ENCODE measurements at regions not wholly inside any gene's neighbourhood (a gene's known extent, or its start where the extent isn't known, plus 50 kb on each side); places are given as distances from the start of the nearest gene placed in this dataset.
A peak's percentile ranks its signal among the peaks of the same experiment; 100 is the strongest.

DNA sequence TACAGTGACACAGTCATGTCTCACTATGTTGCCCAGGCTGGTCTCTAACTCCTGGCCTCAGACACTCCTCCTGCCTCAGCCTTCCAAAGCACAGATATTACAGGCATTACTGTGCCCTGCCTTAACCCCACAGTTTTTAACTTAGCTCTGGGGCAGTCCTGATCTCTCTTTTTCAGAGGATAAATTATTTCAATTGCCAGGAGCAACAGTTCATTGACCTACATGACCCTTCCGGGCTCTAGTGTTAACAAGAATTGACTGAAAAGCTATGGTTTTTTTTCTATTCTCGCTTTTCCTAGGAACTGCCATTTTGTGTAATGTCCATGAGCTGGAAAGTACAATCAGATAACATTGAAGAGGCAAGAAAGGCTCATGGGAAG, 92.8 kb downstream of the HNRNPLL start:
- no peak for DNase-seq

GRCh38 chr2:38509314-38509946, 93.3 kb downstream of the HNRNPLL start:
- DNase-seq = peak; percentile 72

DNA sequence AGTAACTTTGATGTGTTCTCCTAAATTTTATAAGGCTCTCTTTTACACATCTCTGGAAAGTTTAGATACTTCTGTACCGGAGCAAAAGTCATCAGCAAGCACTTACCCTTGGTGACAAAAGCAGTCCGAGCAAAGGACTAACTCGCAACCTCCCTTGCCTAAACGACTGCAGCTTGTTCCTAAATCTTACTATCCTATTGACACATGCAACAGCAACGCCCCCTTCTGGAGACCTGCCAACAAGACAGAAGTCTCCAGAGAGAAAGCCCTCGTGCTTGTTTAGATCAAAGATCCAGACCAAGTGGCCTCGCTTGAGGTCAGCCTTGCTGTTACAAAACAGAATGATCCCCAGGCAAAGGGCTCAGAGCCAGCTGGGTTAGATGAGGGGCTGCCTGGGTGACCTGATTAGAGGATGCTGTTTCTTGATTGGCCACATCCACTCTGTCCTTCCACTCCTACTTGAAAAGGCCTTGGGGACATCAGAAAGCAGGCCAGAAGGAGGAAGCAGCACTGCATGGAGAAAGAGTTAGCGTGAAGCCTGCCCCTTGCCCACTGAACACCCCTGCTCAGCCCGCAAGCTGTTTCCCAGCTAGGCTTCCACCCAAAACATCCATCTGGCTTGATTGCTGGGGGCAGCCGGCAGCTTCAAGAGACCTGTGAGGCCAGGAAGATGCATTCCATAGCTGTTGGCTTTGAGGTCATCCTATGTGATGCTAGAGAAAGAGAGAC, 94.3 kb downstream of the HNRNPLL start:
- peak; percentile 87 for DNase-seq

DNA sequence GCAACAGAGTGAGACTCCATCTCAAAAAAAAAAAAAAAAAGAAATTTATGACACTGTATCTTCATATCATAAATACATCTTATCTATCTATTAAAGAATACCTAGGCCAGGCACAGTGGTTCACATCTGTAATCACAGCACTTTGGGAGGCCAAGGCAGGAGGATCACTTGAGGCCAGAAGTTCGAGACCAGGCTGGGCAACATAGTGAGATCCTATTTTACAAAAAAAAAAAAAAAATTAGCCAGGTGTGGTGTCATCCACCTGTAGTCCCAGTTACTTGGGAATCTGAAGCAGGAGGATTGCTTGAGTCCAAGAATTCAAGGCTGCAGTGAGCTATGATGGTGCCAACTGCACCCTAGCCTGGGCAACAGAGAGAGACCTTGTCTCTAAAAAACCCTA, 95.0 kb downstream of the HNRNPLL start:
- no peak for DNase-seq

DNA sequence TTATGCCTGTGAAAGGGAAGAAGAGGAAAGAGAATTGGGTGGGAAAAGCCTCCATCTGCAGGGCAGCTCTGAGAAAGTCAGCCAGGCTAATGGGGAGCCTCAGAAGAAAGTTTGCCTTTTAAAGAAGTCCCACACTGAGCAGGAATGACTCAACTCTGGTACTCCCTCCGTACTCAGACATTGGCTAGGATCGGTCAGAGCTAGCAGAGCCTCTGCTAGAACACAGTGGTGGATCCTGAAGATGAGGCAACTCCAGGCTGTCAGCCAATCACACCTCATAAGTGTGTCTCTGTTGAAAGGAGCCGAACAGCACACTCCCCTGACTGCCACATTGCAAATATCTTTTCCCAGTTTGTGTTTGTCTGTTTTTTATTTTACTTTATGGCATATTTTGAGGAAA, 96.9 kb downstream of the HNRNPLL start:
- DNase-seq = no peak

DNA sequence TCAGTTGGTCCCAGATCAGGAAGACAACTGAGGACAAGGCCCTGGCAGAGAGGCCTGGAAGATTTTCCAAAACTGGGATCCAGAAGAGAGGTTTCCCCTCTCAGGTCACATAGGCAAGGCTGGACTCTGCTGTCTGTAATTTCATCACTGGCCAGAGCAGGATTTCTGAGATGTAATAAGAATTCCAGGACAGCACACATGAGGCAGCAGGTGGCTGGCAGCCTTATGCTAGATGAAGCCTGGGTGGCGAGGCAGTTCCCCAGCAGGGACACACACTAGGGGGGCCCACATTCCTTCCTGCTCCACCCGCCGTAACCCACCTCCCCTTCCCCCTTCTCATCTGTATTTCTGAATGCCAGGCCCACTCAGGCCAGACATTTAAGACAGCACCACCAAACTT, 98.6 kb downstream of the HNRNPLL start:
- DNase-seq = no peak

- DNase-seq = no peak
Measured at GRCh38 chr2:38502107-38502506, 100.6 kb downstream of the HNRNPLL start.

DNA sequence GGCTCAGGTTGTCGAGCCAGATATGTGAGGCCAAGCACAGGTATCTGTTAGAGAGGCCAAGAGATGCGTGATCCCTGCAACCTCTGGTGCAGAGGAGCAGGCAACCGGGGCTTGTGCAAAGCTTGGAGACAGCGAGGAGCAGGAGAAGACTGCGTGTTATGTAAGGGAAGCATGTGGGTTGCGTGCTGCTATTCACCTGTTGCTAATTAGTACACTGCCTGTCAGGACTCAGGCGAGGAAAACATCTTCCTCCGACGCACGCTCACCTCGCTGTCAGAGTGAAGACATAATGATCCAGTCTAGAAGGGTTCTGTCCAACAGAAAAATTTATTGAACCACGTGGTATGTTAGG, 102.5 kb downstream of the HNRNPLL start:
- DNase-seq = no peak

GRCh38 chr2:38499548-38500282, 103.0 kb downstream of the HNRNPLL start:
- peak; percentile 67 for DNase-seq

DNA sequence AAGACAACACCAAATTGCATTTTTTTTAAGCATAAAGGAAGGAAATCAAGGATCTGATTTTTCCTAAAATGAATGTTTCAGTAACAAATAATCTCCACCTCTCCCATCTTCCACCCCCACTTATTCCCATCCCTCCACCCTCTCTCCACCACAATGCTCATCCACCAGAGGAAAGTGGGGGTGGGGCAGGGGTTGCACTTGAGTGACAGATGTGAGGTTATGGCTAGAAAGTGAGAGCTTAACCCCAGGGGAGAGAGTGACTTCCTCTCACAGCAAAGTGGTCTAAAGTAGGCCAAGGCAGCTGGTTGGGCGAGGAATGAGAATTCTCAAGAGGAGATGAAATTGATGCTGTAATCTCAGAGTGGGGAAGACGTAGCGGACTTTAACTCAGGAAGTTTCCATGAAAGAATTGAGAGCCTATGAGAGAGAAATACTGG, 104.7 kb downstream of the HNRNPLL start:
- peak; percentile 92 for DNase-seq

- DNase-seq = no peak
Measured at GRCh38 chr2:38497670-38498037, 105.1 kb downstream of the HNRNPLL start.

DNA sequence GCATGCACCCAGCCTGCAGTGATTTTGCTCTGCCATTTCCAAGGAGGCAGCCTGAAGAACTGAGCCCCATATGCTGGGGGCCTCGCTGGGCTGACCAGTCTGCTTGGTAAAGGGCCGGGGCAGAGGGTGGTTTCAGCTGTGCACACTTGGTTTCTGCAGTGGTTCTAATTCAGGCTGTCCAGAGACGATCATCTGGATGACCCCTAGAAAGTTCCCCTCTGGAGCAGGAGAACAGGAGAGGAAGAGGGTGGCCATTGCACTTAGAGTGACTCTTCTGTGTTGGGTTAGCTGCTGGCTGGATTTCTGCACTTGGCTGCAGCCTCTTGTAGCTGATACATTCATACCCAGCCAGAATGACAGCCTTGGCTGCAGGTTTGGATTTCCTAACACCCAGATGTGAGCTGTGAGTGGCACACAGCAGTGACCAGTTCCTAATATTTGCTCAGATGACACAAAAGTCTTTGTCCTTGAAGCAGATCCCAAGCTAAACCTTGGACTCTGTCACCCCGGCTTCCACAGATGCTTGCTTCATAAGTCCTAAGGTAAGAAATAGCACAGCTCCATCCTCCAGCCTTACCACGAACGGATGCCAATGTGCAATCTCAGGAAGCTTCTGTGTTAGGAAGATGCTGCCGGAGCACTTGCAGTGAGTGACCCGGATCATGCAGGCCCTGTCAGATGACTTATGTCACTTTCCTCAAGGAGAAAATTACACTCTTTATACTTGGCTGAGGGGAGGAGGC, 105.6 kb downstream of the HNRNPLL start:
- no peak for DNase-seq

- DNase-seq = no peak
Measured at GRCh38 chr2:38495880-38496279, 106.8 kb downstream of the HNRNPLL start.

DNA sequence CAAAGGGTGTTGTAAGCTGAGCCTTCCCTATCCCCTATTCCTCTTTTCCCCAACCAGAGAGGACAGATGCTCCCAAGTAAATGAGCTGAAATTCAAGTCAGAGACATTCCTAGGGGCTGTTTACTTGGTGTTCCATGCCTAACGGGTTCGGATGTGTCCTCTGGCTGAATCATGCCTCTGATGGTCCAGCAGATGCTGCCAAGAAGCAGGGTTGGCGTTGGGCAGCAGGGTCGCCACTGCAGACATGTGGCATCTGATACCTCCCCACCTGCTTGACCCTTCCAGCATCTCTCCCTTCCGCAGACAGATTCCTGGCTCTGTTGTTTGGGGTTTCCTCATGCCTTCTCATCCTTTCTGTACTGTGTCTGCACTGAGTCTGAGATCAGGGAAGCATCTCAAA, 108.3 kb downstream of the HNRNPLL start:
- no peak for DNase-seq

DNA sequence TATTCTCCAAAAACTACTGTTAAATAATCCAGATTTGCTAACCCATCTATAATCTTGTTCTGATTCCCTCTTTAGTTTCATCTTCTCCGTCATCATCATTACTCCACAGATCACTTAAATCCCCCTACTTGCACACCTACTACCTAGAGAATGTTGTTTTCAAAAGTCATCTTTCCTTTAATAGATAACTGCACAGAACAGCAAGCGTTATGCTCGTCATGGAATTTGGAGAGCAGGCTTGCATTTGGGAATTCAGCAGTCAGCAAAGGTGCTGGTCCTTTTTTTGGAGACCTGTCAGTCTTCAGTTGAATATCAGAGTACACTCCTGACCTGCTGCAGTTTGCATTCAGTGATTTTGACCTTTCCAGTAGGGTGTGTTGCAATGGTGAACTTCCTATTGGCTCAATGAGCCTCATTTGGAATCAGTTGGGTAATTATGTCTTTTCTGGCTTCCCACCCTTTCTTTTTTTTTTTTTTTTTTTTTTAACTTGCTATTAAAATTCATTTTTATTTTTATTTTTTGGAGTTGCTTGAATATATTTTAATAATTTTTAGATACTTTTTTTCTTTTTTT, 110.6 kb downstream of the HNRNPLL start:
- DNase-seq = no peak

DNA sequence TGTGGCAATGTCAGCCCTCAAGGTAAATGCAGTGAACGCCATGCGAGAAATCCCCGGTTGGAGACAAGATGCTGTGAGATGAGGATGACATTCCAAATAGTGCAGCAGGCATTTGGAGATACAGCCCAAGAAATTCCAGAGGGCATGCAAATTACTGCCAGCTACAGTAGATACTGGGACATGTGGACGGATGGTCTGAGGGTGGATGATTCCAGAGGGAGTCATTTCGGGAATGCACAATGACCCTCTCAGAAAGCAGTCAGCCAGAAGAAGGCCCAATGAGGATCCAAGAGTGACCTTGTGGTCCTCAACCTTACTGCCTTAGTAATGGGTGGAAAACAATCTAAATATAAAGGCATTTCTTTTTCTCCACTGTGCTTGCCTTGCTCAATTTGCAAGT, 111.3 kb downstream of the HNRNPLL start:
- DNase-seq = no peak

DNA sequence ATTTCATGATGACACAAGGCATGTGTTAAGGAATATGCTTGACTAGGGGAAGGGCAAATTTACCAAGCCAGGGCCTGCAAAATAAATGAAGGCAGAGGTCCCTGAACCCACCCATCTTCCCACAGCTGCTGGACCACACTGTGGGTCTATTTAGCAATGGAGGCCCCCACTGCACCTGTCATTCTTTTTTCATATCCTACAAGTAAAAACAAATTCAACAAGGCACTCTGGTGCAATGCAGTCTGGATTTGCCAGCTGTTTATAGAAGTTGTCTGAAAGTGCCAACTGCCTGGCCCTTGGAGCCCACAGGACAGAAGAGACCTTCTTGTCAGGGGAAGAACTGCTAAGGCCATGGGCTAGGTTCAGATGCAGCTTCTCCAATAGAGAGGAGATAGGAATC, 112.8 kb upstream of the ATL2 start:
- no peak for DNase-seq

- no peak for DNase-seq
Measured at GRCh38 chr2:38487852-38488251, 110.8 kb upstream of the ATL2 start.

DNA sequence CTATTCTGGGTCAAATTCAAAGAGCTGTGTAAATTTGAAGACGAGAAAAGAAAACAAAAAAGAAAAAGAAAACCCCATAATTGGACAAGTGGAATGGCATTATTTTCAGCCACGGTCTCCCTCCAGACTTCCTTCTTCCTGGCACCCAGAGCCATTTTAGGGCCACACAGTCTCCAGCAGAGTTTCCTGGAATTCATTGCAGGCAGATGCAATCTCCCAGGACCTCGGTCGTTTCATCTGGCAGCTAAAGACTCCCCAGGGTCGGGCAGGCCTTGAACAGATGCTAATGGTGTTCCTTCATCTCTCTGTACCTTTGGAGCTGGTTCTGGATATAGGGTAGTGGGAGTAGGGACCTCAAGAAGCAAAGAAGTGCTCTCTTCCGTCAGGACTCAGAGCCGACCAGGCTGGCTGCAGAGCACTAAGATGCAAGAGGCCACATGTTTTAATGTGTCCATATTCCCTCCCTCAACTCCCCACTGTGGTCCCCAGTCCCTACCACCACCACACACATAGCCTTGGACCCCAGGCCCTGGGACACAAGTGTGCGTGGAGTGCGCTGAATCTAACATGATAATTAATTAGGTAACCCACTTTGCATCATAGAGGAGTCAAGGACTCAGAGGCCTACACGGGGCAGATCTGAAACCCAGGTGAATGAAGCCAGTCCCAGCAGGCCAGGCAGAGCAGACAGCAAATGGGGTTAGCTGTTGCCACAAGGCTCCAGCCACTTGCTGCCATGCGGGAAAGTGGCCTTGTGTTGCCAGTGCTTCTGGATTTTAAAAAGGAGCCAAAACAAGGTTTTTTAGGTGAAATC, 109.3 kb upstream of the ATL2 start:
- DNase-seq = no peak

DNA sequence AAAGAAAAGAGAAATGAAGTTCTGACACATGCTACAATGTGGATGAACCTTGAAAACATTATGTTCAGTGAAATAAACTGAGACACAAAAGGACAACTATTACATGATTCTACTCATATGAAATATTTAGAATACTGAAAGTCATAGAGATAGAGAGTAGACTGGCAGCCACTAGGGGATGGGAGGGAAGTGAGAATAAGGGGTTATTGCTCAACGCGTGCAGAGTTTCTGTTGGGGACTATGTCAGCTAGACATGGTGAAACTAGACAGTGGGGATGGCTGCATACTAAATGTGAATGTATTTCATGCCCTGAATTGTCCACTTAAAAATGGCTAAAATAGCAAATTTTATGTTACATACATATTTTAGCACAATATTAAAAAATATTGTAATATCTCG, 108.7 kb upstream of the ATL2 start:
- DNase-seq = no peak

GRCh38 chr2:38484957-38485356, 107.9 kb upstream of the ATL2 start:
- no peak for DNase-seq

- DNase-seq = no peak
Measured at GRCh38 chr2:38483776-38484501, 106.9 kb upstream of the ATL2 start.
